ENCODE measurements at regions not wholly inside any gene's neighbourhood (a gene's known extent, or its start where the extent isn't known, plus 50 kb on each side); places are given as distances from the start of the nearest gene placed in this dataset.

DNA sequence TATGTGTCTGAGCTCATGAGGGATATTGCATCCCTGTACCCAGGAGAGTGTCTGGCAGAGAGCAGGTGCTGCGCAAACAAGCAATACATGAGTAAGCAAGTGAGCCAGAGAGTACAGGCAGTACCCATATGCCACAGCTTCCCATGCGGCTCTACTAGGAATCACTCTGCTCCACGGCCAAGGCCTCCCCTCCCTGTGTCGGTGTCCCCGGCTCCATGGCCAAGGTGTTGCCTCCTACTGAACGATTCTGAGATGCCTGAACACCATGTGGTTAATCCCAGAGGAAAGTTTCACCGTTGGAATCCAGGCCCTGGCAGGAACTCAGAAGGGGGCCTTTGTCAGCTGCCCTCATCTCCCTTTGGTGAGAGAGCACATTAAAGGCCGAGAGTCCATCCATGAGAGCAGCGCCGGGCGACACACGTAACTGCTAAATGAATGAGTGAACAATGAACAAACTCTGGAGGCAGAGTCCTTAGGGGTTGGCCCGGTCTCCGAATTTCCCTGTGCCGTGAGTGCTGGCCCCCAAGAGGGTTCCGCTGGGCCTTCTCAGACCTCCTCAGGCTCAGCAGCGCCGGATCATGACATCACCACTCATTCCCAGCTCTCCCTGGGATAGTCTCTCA lies 136.0 kb upstream of the FAM20C start:
- DNase-seq (ENCODE audit: low read depth in 2 of 2): no peak

DNA sequence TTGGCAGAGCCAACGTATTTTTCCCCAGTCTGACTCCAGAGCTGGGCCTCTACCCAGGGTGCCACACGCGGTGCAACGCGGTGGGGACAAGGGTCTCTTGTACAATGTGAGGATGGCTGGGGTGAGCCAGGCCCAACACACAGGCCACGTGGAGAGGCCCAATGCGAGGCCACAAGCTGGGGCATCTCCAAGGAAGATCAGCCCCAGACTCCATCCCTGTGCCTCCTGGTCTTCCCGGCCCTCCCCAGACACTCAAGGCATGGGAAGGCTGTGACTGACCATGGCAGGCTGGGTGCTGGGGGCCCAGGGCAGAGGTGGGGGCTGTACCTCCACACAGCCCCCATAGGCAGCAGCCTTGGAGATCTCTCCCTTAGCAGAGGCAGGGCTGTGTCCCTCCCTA lies 135.3 kb upstream of the FAM20C start:
- no peak for DNase-seq (ENCODE audit: low read depth in 2 of 2)

DNA sequence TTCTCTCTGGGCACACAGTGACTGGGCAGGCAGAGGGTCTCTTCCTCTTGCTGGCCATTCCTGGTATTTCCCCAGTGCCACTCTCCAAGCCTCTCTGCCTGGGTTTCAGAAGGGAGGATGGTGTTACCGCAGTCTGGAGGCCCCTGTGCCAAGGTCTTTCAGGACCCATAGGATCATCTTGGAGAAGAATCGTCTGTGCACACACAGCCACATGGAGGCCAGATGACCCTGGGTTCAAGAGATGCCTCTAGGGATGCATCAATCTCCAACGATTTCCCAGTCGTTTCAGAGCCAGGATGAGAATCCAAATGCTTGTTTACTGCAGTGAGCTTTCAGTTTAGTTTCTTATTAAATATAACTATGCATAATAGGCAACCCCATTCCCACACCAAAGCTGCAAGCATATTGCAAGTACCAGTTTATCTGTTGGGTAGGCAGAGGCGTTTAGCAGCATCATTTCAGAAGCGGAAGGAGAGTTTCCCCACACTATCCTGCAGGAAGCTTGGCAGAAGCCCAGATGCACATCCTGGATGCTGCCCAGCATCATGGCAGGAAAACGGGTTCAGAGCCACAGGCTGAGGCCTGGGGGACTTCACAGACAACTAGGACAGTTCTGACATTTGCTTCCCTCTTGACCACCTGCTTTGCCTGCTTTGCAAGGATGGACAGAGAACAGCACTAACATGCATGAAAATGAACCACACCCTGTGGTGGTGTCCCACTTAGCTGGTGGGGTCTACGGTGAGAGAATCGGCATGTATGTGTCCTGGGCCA lies 134.7 kb upstream of the FAM20C start:
- DNase-seq (ENCODE audit: low read depth in 2 of 2): no peak

DNA sequence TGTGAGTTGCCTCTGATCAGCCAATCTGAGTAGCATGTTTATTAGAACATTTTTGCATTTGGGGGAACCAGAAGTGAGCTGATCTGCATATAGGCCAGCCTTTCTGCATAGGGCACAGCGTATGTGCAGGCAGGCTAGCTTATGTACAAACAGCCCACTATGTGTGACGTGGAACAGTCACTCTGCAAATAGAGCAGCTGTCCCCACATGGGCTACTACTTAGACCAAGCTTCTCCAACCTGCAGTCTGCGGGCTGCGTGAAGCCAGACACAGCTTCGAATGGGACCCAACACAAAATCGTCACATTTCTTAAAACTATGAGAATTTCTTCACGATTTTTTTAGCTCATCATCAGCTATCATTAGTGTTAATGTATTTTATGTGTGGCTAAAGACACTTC lies 134.1 kb upstream of the FAM20C start:
- DNase-seq (ENCODE audit: low read depth in 2 of 2): no peak

GRCh38 chr7:59079-60016 lies 133.0 kb upstream of the FAM20C start:
- DNase-seq (ENCODE audit: low read depth in 2 of 2): no peak

GRCh38 chr7:60017-60675 lies 132.2 kb upstream of the FAM20C start:
- DNase-seq (ENCODE audit: low read depth in 2 of 2): no peak

DNA sequence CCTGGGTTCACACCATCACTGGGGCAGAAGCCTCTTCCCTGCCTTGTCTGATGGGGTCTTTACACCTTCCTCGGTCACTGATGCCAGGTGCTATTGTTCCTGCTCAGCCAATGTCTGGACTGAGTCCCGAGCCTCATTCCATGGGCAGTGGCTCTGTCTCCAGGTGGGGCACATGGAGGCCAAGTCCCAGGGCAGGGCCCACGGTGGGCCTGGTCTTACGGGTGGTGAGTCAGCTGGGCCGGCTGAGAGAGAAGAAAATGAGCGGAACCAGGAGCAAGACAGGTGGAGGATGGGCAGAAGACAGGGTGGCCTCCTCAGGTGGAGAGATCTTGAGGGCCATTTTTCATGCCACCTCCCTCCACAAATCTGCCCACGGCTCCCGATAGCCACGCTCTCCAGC lies 131.7 kb upstream of the FAM20C start:
- no peak for DNase-seq (ENCODE audit: low read depth in 2 of 2)

DNA sequence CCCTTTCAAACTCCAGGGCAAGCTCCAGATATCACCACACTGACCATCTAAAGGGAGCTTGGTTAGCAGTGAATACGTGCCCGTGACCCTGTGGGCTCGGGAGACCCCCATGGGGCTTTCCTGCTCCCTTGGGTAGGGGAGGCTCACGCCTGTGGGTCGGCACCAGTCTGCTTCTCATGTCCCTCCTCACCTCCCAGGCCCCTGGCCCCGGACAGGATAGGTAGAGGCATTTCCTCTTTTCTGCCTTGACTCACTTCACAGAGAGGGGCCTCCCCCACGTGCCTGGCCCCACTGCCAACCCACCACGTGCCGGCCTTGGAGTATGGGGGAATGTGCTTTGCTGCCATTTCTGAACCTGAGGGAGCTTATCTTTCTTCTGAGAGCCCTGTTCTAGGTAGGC lies 131.3 kb upstream of the FAM20C start:
- no peak for DNase-seq (ENCODE audit: low read depth in 2 of 2)

GRCh38 chr7:61576-62360 lies 130.6 kb upstream of the FAM20C start:
- no peak for DNase-seq (ENCODE audit: low read depth in 2 of 2)

DNA sequence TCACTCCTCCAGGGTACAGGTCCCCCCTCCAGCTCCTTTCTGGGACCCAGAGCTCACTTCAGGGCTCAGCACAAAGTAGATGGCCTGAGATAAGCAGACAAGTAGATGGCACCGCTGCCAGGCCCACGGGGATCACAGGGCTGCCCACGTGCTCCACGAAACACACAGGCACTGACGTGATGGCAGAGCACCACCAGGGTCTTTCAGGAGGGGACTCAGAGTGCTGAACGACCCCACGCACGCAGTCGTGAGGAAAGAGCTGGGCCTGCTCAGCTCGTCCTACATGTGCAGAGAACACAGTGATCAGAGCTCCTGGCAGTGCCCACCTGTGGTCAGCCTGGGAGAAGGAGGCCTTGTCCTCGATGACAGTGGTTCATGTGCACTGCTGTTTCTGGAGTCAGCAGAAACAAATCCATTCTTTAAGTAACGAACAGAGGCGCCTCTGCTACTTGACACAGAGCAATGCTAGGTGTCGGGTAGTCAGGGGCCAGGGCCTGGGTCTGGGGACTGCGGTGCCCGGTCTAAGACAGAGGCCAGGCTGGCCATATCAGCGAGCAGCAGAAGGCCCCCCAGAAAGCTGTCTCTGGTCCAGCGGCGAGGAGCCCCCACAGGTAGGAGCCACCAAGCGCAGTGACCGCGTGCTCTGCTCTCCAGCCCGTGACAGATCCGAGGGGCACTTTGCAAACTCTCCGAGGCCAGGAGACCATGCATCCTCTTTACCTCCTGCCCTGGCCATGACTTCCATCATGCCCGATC lies 129.8 kb upstream of the FAM20C start:
- DNase-seq (ENCODE audit: low read depth in 2 of 2): no peak

GRCh38 chr7:63117-63480 lies 129.3 kb upstream of the FAM20C start:
- DNase-seq (ENCODE audit: low read depth in 2 of 2): no peak

DNA sequence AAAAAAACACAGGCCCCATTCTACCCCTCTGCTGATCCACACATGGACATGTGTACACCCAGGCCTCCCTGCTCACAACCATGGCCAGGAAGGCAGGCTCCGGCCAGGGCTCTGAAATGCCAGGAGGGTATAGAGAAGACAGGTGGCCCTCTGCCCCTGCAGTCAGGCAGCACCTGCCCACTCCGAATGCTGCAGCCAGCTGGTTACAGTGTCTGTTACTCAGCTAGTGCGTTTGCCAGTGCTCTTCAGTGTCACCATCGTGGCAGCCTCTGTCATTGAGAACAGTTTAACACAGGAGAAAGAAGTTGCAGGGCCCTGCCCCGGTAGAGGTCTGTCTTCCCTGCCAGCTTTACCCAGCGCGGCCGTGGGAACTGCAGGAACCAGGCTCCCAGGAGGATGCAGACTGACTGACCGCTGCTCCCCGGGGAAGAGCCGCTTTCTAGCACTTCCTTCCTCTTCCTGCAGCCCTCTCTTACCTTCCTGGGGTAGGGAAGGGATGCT lies 128.8 kb upstream of the FAM20C start:
- no peak for DNase-seq (ENCODE audit: low read depth in 2 of 2)

DNA sequence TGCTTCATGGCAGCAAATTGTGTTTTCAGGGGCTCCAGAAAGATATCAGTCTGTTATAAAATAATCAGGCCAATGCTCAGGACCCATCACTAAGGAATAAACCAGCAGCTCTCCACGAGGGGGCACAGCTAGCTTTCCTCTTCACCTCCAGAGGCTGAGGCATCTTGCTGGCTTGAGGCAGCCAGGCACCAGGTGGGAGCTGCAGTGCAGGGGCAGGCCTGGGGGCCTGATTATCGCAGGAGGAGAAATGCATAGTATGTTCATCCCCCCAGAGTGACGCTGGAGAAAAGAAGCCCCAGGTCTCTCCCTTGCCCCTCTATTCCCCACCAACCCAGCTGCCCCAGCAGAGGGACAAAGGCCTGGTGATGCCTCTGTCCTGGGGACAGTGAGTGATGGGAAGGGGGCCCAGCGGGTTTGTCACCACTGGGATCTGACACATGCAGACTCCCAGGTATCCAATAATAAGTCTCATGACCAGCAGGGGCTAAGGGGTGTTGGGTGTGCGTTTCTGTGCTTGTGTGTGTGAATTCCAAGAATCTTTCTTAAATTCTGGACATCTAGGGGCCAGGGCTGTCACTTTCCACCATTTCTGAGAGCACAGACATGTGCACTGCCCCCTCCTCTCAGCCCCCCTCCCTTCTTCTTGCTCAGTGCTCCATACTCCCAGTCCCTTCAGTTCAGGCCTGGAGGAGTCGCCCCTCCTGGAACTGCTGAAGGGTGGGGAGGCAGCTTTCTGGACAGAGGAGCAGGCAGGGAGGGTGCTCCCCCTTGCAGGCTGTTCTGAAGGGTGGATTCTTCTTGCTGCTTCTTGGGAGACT lies 128.1 kb upstream of the FAM20C start:
- DNase-seq (ENCODE audit: low read depth in 2 of 2): no peak

- DNase-seq (ENCODE audit: low read depth in 2 of 2): no peak
Measured at GRCh38 chr7:64916-65341, 127.4 kb upstream of the FAM20C start.

GRCh38 chr7:65554-65953 lies 126.8 kb upstream of the FAM20C start:
- DNase-seq (ENCODE audit: low read depth in 2 of 2): no peak

DNA sequence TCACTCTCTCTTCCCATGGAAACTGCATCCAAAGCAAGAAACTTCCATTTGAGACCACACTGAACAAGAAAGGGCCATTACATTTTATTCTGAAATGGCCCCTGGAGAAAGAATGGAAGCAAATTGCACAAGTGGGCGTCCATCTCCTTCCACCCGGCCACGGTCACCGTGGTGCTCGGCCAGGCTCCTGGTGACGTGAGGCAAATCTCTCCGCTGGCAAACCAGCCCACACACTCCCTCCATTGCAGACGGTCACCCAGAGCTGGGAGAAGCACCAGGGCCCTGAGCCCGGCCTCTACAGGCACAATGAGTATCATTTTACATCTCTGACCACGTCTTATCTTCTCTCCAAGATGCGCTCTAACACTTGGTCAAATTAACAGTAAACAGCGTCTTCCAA lies 126.1 kb upstream of the FAM20C start:
- no peak for DNase-seq (ENCODE audit: low read depth in 2 of 2)

GRCh38 chr7:66741-67140 lies 125.6 kb upstream of the FAM20C start:
- DNase-seq (ENCODE audit: low read depth in 2 of 2): no peak

DNA sequence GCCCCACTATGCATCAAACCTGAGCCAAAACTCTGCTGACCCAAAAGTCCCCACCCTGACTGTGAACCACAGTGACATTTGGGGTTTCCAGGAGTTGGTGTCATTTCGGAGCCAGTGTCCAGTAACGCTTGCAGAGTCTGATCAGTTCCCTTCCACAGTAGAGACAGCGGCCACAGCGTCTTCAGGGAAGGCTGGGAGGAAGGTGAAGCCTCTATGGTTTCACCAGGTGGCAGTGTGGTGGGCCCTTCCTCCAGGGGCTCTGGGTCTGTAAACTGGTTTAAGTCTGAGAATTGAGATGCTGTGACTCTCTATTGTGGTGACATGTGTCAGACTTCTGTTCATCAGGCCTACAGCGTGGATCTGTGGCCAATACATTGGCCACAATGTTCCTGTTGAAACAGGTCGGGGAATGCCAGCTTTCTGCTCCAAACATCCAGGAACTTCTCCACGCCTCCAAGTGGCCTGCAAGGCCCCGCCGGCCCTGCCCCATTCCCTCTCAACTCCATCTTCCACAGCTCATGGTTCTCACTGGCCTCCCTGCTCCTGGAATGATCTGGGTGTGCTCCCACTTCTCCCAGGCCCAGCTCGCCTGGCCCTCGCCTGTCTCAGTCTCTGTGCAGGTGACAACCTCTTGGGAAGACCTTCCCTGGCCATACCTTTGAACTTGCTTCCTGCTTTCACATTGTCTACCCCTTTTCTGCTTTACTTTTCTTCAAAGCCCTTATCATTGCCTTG lies 124.5 kb upstream of the FAM20C start:
- no peak for DNase-seq (ENCODE audit: low read depth in 2 of 2)

GRCh38 chr7:68629-69028 lies 123.7 kb upstream of the FAM20C start:
- DNase-seq (ENCODE audit: low read depth in 2 of 2): no peak
